SK-N-SH treated with all-trans-retinoic acid at 6 μM for 48 hours (cell line): ENCODE measurements at regions not wholly inside any gene's neighbourhood (a gene's known extent, or its start where the extent isn't known, plus 50 kb on each side); places are given as distances from the start of the nearest gene placed in this dataset.

Source experiments
- ATAC-seq: fragments of 200-7000 bp; cut with Tn5 transposase; 3 replicates; pipeline ENCODE4 v1.9.1; 2020; ENCODE audit warnings: mild to moderate bottlenecking, moderate library complexity
- ARNTL ChIP-seq: fragments of 450-650 bp; formaldehyde crosslinking; IDR thresholded peaks from 2 replicates; pipeline ENCODE4 v1.5.0; 2020; ENCODE audit warnings: low read depth, mild to moderate bottlenecking, moderate library complexity, borderline replicate concordance
- CREB5 ChIP-seq: fragments of 250-450 bp; sonication (Bioruptor Pico); IDR thresholded peaks from 2 replicates; pipeline ENCODE4 v1.5.1; 2020; ENCODE audit warnings: low read depth, mild to moderate bottlenecking, moderate library complexity
- CSDC2 ChIP-seq: fragments of 250-450 bp; sonication (Bioruptor Pico); IDR thresholded peaks from 2 replicates; pipeline ENCODE4 v1.5.0; 2020; ENCODE audit warnings: mild to moderate bottlenecking, moderate library complexity
- CSRNP3 ChIP-seq: fragments of 250-450 bp; sonication (Bioruptor Pico); IDR thresholded peaks from 2 replicates; pipeline ENCODE4 v1.5.1; 2021; ENCODE audit warnings: mild to moderate bottlenecking, moderate library complexity
- ESRRG ChIP-seq: fragments of 250-450 bp; sonication (Bioruptor Pico); IDR thresholded peaks from 2 replicates; pipeline ENCODE4 v1.6.1; 2021; ENCODE audit warnings: mild to moderate bottlenecking
- GLIS3 ChIP-seq: fragments of 250-450 bp; sonication (Bioruptor Pico); IDR thresholded peaks from 2 replicates; pipeline ENCODE4 v1.5.0; 2020; ENCODE audit warnings: mild to moderate bottlenecking, moderate library complexity
- ISL1 ChIP-seq: fragments of 250-450 bp; sonication (Bioruptor Pico); IDR thresholded peaks from 2 replicates; pipeline ENCODE4 v2.1.2; 2022; ENCODE audit warnings: mild to moderate bottlenecking, moderate library complexity
- OSR1 ChIP-seq: fragments of 250-450 bp; sonication (Bioruptor Pico); IDR thresholded peaks from 2 replicates; pipeline ENCODE4 v1.8.0; 2022; ENCODE audit warnings: moderate library complexity, mild to moderate bottlenecking, inconsistent platforms
- PPARA ChIP-seq: fragments of 250-450 bp; sonication (Bioruptor Pico); IDR thresholded peaks from 2 replicates; pipeline ENCODE4 v1.5.0; 2020; ENCODE audit warnings: mild to moderate bottlenecking, borderline replicate concordance
- RARB ChIP-seq: fragments of 250-450 bp; sonication (Bioruptor Pico); IDR thresholded peaks from 2 replicates; pipeline ENCODE4 v1.8.0; 2021; ENCODE audit warnings: mild to moderate bottlenecking, moderate library complexity
- SNAI2 ChIP-seq: fragments of 250-450 bp; sonication (Bioruptor Pico); IDR thresholded peaks from 2 replicates; pipeline ENCODE4 v1.5.0; 2020; ENCODE audit warnings: mild to moderate bottlenecking, moderate library complexity
- TCF4 ChIP-seq: fragments of 250-450 bp; sonication (Bioruptor Pico); IDR thresholded peaks from 2 replicates; pipeline ENCODE4 v1.8.0; 2021; ENCODE audit warnings: mild to moderate bottlenecking, moderate library complexity, borderline replicate concordance
- ZFP3 ChIP-seq: fragments of 250-450 bp; sonication (Bioruptor Pico); IDR thresholded peaks from 2 replicates; pipeline ENCODE4 v1.5.0; 2020; ENCODE audit warnings: mild to moderate bottlenecking, moderate library complexity
- ZFP30 ChIP-seq: fragments of 450-650 bp; formaldehyde crosslinking; IDR thresholded peaks from 2 replicates; pipeline ENCODE4 v1.5.0; 2022; ENCODE audit warnings: mild to moderate bottlenecking, moderate library complexity
- ZNF565 ChIP-seq: fragments of 450-650 bp; formaldehyde crosslinking; conservative IDR thresholded peaks from 2 replicates; pipeline ENCODE4 v1.5.0; 2020; ENCODE audit warnings: low read depth, mild to moderate bottlenecking, moderate library complexity
- ZNF8 ChIP-seq: fragments of 450-650 bp; formaldehyde crosslinking; IDR thresholded peaks from 2 replicates; pipeline ENCODE4 v1.5.0; 2020; ENCODE audit warnings: mild to moderate bottlenecking, moderate library complexity
- TF ChIP-seq, protein P1 (sequence below): fragments of 250-450 bp; sonication (Bioruptor Pico); IDR thresholded peaks from 2 replicates; pipeline ENCODE4 v1.5.0; 2020; ENCODE audit warnings: mild to moderate bottlenecking, moderate library complexity
- TF ChIP-seq, protein P2 (sequence below): fragments of 250-450 bp; sonication (Bioruptor Pico); IDR thresholded peaks from 2 replicates; pipeline ENCODE4 v1.8.0; 2021; ENCODE audit warnings: low read depth, mild to moderate bottlenecking, moderate library complexity, borderline replicate concordance
- TF ChIP-seq, protein P3 (sequence below): fragments of 250-450 bp; sonication (Bioruptor Pico); IDR thresholded peaks from 2 replicates; pipeline ENCODE4 v1.8.0; 2020; ENCODE audit warnings: mild to moderate bottlenecking, moderate library complexity, borderline replicate concordance

DNA sequence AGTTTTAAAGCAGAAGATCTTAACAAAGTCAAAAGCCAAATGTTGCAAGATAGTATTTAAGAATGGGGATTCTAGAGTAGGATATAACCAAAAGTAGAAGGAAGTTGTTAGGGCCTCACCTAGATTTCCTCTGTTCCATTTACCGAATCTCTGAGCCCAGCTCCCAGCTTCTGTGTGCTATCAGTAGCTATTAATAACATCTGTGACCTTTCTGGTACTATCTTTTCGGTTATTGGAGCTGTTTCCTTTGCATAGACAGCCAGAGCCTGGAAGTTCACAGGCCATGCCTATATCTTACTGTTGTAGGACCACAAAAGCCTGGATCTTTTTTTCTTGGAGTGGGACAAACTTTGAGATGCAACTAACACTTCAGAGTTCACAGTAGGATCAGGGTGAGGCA lies 244.2 kb downstream of the PPP1R2C start:
- no peak for ATAC-seq
- no peak for TF ChIP-seq ARNTL (CRISPR knock-in tag)
- no peak for TF ChIP-seq ZNF565 (CRISPR knock-in tag)
- TF ChIP-seq, protein P1, sequence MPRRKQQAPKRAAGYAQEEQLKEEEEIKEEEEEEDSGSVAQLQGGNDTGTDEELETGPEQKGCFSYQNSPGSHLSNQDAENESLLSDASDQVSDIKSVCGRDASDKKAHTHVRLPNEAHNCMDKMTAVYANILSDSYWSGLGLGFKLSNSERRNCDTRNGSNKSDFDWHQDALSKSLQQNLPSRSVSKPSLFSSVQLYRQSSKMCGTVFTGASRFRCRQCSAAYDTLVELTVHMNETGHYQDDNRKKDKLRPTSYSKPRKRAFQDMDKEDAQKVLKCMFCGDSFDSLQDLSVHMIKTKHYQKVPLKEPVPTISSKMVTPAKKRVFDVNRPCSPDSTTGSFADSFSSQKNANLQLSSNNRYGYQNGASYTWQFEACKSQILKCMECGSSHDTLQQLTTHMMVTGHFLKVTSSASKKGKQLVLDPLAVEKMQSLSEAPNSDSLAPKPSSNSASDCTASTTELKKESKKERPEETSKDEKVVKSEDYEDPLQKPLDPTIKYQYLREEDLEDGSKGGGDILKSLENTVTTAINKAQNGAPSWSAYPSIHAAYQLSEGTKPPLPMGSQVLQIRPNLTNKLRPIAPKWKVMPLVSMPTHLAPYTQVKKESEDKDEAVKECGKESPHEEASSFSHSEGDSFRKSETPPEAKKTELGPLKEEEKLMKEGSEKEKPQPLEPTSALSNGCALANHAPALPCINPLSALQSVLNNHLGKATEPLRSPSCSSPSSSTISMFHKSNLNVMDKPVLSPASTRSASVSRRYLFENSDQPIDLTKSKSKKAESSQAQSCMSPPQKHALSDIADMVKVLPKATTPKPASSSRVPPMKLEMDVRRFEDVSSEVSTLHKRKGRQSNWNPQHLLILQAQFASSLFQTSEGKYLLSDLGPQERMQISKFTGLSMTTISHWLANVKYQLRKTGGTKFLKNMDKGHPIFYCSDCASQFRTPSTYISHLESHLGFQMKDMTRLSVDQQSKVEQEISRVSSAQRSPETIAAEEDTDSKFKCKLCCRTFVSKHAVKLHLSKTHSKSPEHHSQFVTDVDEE (CRISPR knock-in tag) = no peak
- no peak for TF ChIP-seq GLIS3 (CRISPR knock-in tag)
- TF ChIP-seq RARB (CRISPR knock-in tag) = no peak
- no peak for TF ChIP-seq PPARA (CRISPR knock-in tag)

- TF ChIP-seq SNAI2 (CRISPR knock-in tag) (no peak), ISL1 (CRISPR knock-in tag) (no peak), TCF4 (CRISPR knock-in tag) (no peak), CSDC2 (CRISPR knock-in tag) (no peak)
- TF ChIP-seq, protein P2, sequence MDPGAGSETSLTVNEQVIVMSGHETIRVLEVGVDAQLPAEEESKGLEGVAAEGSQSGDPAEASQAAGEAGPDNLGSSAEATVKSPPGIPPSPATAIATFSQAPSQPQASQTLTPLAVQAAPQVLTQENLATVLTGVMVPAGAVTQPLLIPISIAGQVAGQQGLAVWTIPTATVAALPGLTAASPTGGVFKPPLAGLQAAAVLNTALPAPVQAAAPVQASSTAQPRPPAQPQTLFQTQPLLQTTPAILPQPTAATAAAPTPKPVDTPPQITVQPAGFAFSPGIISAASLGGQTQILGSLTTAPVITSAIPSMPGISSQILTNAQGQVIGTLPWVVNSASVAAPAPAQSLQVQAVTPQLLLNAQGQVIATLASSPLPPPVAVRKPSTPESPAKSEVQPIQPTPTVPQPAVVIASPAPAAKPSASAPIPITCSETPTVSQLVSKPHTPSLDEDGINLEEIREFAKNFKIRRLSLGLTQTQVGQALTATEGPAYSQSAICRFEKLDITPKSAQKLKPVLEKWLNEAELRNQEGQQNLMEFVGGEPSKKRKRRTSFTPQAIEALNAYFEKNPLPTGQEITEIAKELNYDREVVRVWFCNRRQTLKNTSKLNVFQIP = no peak
- TF ChIP-seq, protein P3, sequence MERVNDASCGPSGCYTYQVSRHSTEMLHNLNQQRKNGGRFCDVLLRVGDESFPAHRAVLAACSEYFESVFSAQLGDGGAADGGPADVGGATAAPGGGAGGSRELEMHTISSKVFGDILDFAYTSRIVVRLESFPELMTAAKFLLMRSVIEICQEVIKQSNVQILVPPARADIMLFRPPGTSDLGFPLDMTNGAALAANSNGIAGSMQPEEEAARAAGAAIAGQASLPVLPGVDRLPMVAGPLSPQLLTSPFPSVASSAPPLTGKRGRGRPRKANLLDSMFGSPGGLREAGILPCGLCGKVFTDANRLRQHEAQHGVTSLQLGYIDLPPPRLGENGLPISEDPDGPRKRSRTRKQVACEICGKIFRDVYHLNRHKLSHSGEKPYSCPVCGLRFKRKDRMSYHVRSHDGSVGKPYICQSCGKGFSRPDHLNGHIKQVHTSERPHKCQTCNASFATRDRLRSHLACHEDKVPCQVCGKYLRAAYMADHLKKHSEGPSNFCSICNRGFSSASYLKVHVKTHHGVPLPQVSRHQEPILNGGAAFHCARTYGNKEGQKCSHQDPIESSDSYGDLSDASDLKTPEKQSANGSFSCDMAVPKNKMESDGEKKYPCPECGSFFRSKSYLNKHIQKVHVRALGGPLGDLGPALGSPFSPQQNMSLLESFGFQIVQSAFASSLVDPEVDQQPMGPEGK (CRISPR knock-in tag) = no peak
- ATAC-seq = no peak
Observed at GRCh38 chrX:42531441-42531840, 246.5 kb downstream of the PPP1R2C start.

DNA sequence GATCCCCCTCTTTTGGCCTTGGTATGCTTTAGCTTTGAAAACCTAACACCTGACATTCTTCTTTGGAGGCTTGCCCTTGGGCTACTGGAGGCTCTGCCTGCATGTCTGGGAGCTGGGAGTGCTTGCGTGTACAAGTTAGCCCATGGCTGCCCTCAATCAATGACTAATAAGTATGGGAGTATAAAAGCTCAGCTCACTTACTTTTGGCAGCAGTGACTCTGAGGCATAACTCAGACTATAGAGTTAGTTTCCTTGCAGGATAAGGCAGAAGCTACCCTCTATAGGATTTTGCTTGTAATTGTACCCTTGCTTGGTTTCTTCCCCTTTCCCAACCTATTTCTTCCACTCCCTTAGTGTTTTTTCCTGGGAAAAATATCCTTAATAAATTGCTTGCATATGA lies 247.9 kb downstream of the PPP1R2C start:
- ATAC-seq = no peak
- TF ChIP-seq CREB5 (CRISPR knock-in tag) = no peak
- TF ChIP-seq ZNF8 (CRISPR knock-in tag) = no peak
- TF ChIP-seq RARB (CRISPR knock-in tag) = no peak
- TF ChIP-seq, protein P1 (CRISPR knock-in tag) = no peak
- TF ChIP-seq ZFP30 (CRISPR knock-in tag) = no peak
- TF ChIP-seq ZFP3 (CRISPR knock-in tag) = no peak
- TF ChIP-seq ESRRG (CRISPR knock-in tag) = no peak
- TF ChIP-seq OSR1 = no peak
- no peak for TF ChIP-seq CSRNP3 (CRISPR knock-in tag)
- no peak for TF ChIP-seq ZNF565 (CRISPR knock-in tag)
- no peak for TF ChIP-seq SNAI2 (CRISPR knock-in tag)
- no peak for TF ChIP-seq ISL1 (CRISPR knock-in tag)
